Panc1 (cell line): ENCODE measurements at regions not wholly inside any gene's neighbourhood (a gene's known extent, or its start where the extent isn't known, plus 50 kb on each side); places are given as distances from the start of the nearest gene placed in this dataset.
"Not testable (repeated sequence)": the region's sequence is repeated elsewhere in the genome, so short reads cannot be mapped to it uniquely, and the experiment has no call there.

Experiments
- ATAC-seq: fragments of 200-7000 bp; cut with Tn5 transposase; 2 replicates; pipeline ENCODE4 v1.9.1; 2020; ENCODE audit warnings: mild to moderate bottlenecking, moderate library complexity
- BruUV-seq: library from RNA; stranded (reverse); fragments of 400-500 nt; replicated peaks from 2 replicates; lab custom pipeline; 2021; lab: Mats Ljungman, UMichigan
- CTCF ChIA-PET: fragments of 300-600 bp; sonication (Branson Sonifier 250); formaldehyde crosslinking; loops from one replicate; lab custom pipeline; 2022; ENCODE audit warnings: antibody characterized with exemption; lab: Charles Lee
- POLR2A ChIA-PET: fragments of 300-600 bp; sonication (Branson Sonifier 250); formaldehyde crosslinking; loops from one replicate; lab custom pipeline; 2022; ENCODE audit warnings: antibody characterized with exemption; lab: Charles Lee
- DNase-seq: peaks from one replicate; pipeline ENCODE4 v3.0.0-alpha.2; 2010; ENCODE audit warnings: low read depth, low spot score
- H3K27ac ChIP-seq: 2 replicates; pipeline ENCODE4 v1.5.1; 2011; ENCODE audit warnings: mild to moderate bottlenecking, low read length, inconsistent platforms
- H3K27me3 ChIP-seq: fragments of 200-500 bp; sonication (Bioruptor generic); 2 replicates; pipeline ENCODE4 v1.6.0; 2014; ENCODE audit warnings: low read length, inconsistent platforms; ENCODE audit not compliant: control insufficient read depth, insufficient read depth
- H3K36me3 ChIP-seq: fragments of 200-500 bp; sonication (Bioruptor generic); 2 replicates; pipeline ENCODE4 v1.5.1; 2014; ENCODE audit warnings: inconsistent platforms, mild to moderate bottlenecking, low read length, moderate library complexity; ENCODE audit not compliant: control insufficient read depth, insufficient read depth
- H3K4me1 ChIP-seq: 2 replicates; pipeline ENCODE4 v1.5.1; 2011; ENCODE audit warnings: inconsistent platforms, mild to moderate bottlenecking, low read length, moderate library complexity; ENCODE audit not compliant: control insufficient read depth, insufficient read depth
- H3K4me3 ChIP-seq, 2 experiments: 2 replicates each; pipeline ENCODE4 v1.5.1; 2011 to 2012; ENCODE audit warnings: low read depth in 2 of 2, low read length in 2 of 2, mild to moderate bottlenecking in 2 of 2, inconsistent platforms in 1 of 2, moderate library complexity in 1 of 2
- H3K9me3 ChIP-seq: fragments of 200-500 bp; sonication (Bioruptor generic); 2 replicates; pipeline ENCODE4 v1.5.1; 2014; ENCODE audit warnings: low read depth, mild to moderate bottlenecking, inconsistent platforms, low read length, moderate library complexity; ENCODE audit not compliant: control insufficient read depth, insufficient read depth
- POLR2AphosphoS5 ChIP-seq: IDR thresholded peaks from 2 replicates; pipeline ENCODE4 v1.6.1; 2012; ENCODE audit warnings: mild to moderate bottlenecking, low read depth, low read length, moderate library complexity
- SIN3A ChIP-seq: IDR thresholded peaks from 2 replicates; pipeline ENCODE4 v1.6.1; 2012; ENCODE audit warnings: low read depth, mild to moderate bottlenecking, low read length, moderate library complexity, borderline replicate concordance; ENCODE audit not compliant: insufficient read depth
- TCF7L2 ChIP-seq: IDR thresholded peaks from 2 replicates; pipeline ENCODE4 v1.6.1; 2011; ENCODE audit warnings: mild to moderate bottlenecking, low read depth, low read length, inconsistent platforms
- in situ Hi-C: cut with HindIII; loops from 2 replicates; pipeline ENCODE4 v1.10.0; 2016; ENCODE audit warnings: low sequenced_read_pairs, low pct_unique_long_range_greater_than_20kb
- intact Hi-C: fragments of 100-400 bp; cut with micrococcal nuclease; formaldehyde crosslinking; loops from one replicate; pipeline ENCODE4 v1.10.0; 2022; ENCODE audit not compliant: unreplicated experiment
- TF ChIP-seq, protein P1 (sequence below): fragments of 450-650 bp; IDR thresholded peaks from 2 replicates; pipeline ENCODE4 v1.5.1; 2017; ENCODE audit warnings: mild to moderate bottlenecking
- TF ChIP-seq, protein P2 (sequence below), 2 experiments: IDR thresholded peaks; 2 replicates each; pipeline ENCODE4 v1.6.1; 2011 to 2012; ENCODE audit warnings: low read depth in 2 of 2, control low read depth in 1 of 2, low read length in 1 of 2, mild to moderate bottlenecking in 1 of 2, moderate library complexity in 1 of 2; ENCODE audit not compliant: insufficient read depth in 1 of 2

DNA sequence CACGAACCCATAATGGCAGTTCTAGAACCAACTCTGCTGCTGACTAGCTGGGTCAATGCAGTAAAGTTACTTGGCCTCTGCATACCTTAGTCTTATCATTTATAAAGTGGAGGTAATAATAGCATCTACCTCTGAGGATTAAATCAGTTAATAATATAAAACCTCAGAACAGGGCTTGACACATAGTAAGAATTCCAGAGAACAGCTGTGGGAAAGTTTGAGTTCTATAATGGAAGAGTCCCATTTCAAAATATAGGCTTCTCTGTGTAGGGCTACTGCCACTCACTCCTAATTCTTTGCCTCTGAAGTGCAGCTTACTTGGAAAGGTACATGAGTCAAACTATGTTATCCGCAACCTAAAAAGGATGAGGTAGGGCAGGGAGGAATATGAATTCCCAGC, 269.2 kb upstream of the PRKD1 start:
- H3K36me3 ChIP-seq, result no peaks in the 10 kb centered on the region
- no TSS peak for BruUV-seq
- in situ Hi-C loops (no loop called here), intact Hi-C loops (no loop called here)
- H3K27me3 ChIP-seq, result no peaks in the 10 kb centered on the region
- no peak overlapping the region for H3K4me3 ChIP-seq
- H3K9me3 ChIP-seq, result no peaks in the 10 kb centered on the region
- ChIA-PET CTCF (no interaction called here), POLR2A (no interaction called here)
- no peaks in the 10 kb centered on the region for H3K4me1 ChIP-seq
- H3K27ac ChIP-seq, result no peak overlapping the region
- TF ChIP-seq TCF7L2, result no peak
- TF ChIP-seq, protein P1, sequence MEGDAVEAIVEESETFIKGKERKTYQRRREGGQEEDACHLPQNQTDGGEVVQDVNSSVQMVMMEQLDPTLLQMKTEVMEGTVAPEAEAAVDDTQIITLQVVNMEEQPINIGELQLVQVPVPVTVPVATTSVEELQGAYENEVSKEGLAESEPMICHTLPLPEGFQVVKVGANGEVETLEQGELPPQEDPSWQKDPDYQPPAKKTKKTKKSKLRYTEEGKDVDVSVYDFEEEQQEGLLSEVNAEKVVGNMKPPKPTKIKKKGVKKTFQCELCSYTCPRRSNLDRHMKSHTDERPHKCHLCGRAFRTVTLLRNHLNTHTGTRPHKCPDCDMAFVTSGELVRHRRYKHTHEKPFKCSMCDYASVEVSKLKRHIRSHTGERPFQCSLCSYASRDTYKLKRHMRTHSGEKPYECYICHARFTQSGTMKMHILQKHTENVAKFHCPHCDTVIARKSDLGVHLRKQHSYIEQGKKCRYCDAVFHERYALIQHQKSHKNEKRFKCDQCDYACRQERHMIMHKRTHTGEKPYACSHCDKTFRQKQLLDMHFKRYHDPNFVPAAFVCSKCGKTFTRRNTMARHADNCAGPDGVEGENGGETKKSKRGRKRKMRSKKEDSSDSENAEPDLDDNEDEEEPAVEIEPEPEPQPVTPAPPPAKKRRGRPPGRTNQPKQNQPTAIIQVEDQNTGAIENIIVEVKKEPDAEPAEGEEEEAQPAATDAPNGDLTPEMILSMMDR, result no peak
- TF ChIP-seq, protein P2, sequence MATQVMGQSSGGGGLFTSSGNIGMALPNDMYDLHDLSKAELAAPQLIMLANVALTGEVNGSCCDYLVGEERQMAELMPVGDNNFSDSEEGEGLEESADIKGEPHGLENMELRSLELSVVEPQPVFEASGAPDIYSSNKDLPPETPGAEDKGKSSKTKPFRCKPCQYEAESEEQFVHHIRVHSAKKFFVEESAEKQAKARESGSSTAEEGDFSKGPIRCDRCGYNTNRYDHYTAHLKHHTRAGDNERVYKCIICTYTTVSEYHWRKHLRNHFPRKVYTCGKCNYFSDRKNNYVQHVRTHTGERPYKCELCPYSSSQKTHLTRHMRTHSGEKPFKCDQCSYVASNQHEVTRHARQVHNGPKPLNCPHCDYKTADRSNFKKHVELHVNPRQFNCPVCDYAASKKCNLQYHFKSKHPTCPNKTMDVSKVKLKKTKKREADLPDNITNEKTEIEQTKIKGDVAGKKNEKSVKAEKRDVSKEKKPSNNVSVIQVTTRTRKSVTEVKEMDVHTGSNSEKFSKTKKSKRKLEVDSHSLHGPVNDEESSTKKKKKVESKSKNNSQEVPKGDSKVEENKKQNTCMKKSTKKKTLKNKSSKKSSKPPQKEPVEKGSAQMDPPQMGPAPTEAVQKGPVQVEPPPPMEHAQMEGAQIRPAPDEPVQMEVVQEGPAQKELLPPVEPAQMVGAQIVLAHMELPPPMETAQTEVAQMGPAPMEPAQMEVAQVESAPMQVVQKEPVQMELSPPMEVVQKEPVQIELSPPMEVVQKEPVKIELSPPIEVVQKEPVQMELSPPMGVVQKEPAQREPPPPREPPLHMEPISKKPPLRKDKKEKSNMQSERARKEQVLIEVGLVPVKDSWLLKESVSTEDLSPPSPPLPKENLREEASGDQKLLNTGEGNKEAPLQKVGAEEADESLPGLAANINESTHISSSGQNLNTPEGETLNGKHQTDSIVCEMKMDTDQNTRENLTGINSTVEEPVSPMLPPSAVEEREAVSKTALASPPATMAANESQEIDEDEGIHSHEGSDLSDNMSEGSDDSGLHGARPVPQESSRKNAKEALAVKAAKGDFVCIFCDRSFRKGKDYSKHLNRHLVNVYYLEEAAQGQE (IDR thresholded peaks at IDR 0.05; ENCODE audit: insufficient read depth in 1 of 2, low read depth in 2 of 2, low read length in 1 of 2), result no peak
- ATAC-seq (no peak), DNase-seq (no peak)

DNA sequence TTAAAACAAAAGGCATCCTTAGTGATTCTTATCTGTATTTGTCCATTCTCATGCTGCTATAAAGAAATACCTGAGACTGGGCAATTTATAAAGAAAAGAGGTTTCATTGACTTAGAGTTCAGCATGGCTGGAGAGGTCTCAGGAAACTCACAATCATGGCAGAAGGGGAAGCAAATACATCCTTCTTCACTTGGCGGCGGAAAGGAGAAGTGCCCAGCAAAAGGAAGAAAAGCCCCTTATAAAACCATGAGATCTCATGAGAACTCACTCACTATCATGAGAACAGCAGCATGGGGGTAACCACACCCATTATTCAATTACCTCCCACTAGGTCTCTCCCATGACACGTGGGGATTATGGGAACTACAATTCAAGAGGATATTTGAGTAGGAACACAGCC, 271.1 kb upstream of the PRKD1 start:
- H3K4me3 ChIP-seq, H3K4me1 ChIP-seq, CTCF ChIA-PET, BruUV-seq, H3K36me3 ChIP-seq, in situ Hi-C loops, H3K9me3 ChIP-seq, H3K27me3 ChIP-seq, POLR2A ChIA-PET, ATAC-seq, H3K27ac ChIP-seq, DNase-seq, intact Hi-C loops: not testable (repeated sequence)

DNA sequence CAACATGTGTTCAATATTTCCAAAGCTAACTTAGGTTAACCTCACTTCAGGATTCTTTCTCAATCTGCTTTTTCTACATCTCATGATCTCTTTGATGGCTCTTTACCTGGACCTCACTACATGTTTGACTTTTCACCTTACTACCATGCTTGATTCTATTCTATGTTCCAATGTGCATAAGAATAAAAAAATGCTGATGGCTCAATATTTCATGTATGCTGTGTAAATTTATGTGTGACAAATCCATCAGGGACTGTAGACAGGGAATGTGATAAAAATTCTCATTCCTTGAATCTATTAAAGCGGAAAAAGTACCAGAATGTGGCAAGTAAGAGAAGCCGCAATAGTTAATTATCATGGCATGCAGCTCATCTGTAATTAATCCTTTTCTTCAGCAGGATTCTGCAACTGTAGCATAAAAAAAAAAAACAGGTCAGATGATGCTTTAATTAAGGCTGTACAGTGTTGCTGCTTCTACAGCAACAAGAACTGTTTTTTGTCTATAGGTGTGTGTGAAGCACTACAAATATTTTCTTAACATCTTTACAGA, 276.9 kb upstream of the PRKD1 start:
- CTCF ChIA-PET, result no interaction called here

More for the DNA sequence above, 276.9 kb upstream of the PRKD1 start:
- H3K27me3 ChIP-seq, result no peaks in the 10 kb centered on the region
- ATAC-seq, result no peak
- H3K4me1 ChIP-seq, result no peaks in the 10 kb centered on the region
- H3K27ac ChIP-seq, result no peak overlapping the region
- no peaks in the 10 kb centered on the region for H3K36me3 ChIP-seq
- intact Hi-C loops, result no loop called here
- POLR2A ChIA-PET, result interaction anchor here (0.5 kb wide), 1 partner anchor 431 kb away, joined by 4 read pairs; no protein-coding TSS in a partner anchor
- TF ChIP-seq TCF7L2 (no peak), SIN3A (no peak), POLR2AphosphoS5 (no peak)
- TF ChIP-seq, protein P1, result no peak
- TF ChIP-seq, protein P2 (IDR thresholded peaks at IDR 0.05; ENCODE audit: insufficient read depth in 1 of 2, low read depth in 2 of 2, low read length in 1 of 2), result no peak
- no peak for DNase-seq
- H3K9me3 ChIP-seq, result no peaks in the 10 kb centered on the region
- in situ Hi-C loops, result no loop called here
- no TSS peak for BruUV-seq
- no peak overlapping the region for H3K4me3 ChIP-seq
